GM23248 (cell line): ENCODE measurements at regions not wholly inside any gene's neighbourhood (a gene's known extent, or its start where the extent isn't known, plus 50 kb on each side); places are given as distances from the start of the nearest gene placed in this dataset.

Experiments
- DNase-seq: peaks from one replicate; pipeline ENCODE4 v3.0.0-alpha.2; 2015
- H2AFZ ChIP-seq: fragments of 200-600 bp; sonication (generic); 2 replicates; pipeline ENCODE4 v1.6.1; 2016; ENCODE audit warnings: antibody characterized with exemption
- H3F3A ChIP-seq: fragments of 200-600 bp; sonication (generic); 2 replicates; pipeline ENCODE4 v1.6.1; 2016; ENCODE audit warnings: mild to moderate bottlenecking, antibody characterized with exemption, mixed run types; ENCODE audit not compliant: insufficient read depth
- H3K27ac ChIP-seq: fragments of 200-600 bp; sonication (generic); 2 replicates; pipeline ENCODE4 v1.5.1; 2016; ENCODE audit warnings: mild to moderate bottlenecking
- H3K27me3 ChIP-seq: fragments of 200-600 bp; sonication (generic); replicated peaks from 2 replicates; pipeline ENCODE4 v1.6.1; 2016; ENCODE audit warnings: mild to moderate bottlenecking; ENCODE audit not compliant: insufficient read depth
- H3K36me3 ChIP-seq: fragments of 200-600 bp; sonication (generic); 2 replicates; pipeline ENCODE4 v1.6.1; 2016; ENCODE audit warnings: low read depth, mild to moderate bottlenecking
- H3K4me1 ChIP-seq: fragments of 200-600 bp; sonication (generic); 2 replicates; pipeline ENCODE4 v1.6.1; 2016; ENCODE audit warnings: mild to moderate bottlenecking; ENCODE audit not compliant: insufficient read depth
- H3K4me2 ChIP-seq: fragments of 200-600 bp; sonication (generic); one replicate; pipeline ENCODE4 v1.6.1; 2016; ENCODE audit warnings: mild to moderate bottlenecking; ENCODE audit not compliant: unreplicated experiment
- H3K4me3 ChIP-seq: fragments of 200-600 bp; sonication (generic); 2 replicates; pipeline ENCODE4 v1.5.1; 2016; ENCODE audit warnings: mild to moderate bottlenecking
- H3K79me2 ChIP-seq: fragments of 200-600 bp; sonication (generic); 2 replicates; pipeline ENCODE4 v1.6.1; 2016; ENCODE audit warnings: mild to moderate bottlenecking; ENCODE audit not compliant: insufficient read depth
- H3K9ac ChIP-seq: fragments of 200-600 bp; sonication (generic); 2 replicates; pipeline ENCODE4 v1.6.1; 2016; ENCODE audit warnings: mild to moderate bottlenecking
- H3K9me2 ChIP-seq: fragments of 200-600 bp; sonication (generic); 2 replicates; pipeline ENCODE4 v1.6.1; 2016; ENCODE audit warnings: mixed run types, mild to moderate bottlenecking, moderate library complexity; ENCODE audit not compliant: insufficient read depth
- H3K9me3 ChIP-seq: fragments of 200-600 bp; sonication (generic); one replicate; pipeline ENCODE4 v1.6.1; 2017; ENCODE audit warnings: low read depth
- H4K20me1 ChIP-seq: fragments of 200-600 bp; sonication (generic); 2 replicates; pipeline ENCODE4 v1.6.0; 2016; ENCODE audit not compliant: insufficient read depth
- EZH2 ChIP-seq: fragments of 200-600 bp; sonication (generic); IDR thresholded peaks from 2 replicates; pipeline ENCODE4 v1.6.1; 2018; ENCODE audit warnings: antibody characterized with exemption, mild to moderate bottlenecking; ENCODE audit not compliant: insufficient read depth, poor library complexity, severe bottlenecking
- EZH2phosphoT487 ChIP-seq: fragments of 200-600 bp; sonication (generic); IDR thresholded peaks from 2 replicates; pipeline ENCODE4 v1.6.1; 2018; ENCODE audit warnings: antibody characterized with exemption, moderate library complexity, mild to moderate bottlenecking, low read depth; ENCODE audit not compliant: insufficient read depth
- WGBS, 2 experiments: methylation state at CpG; one replicate each; pipeline ENCODE4 v1.1.6; 2015 to 2017; ENCODE audit warnings: low lambda C conversion rate in 2 of 2, low coverage in 1 of 2; ENCODE audit errors: missing lambda C conversion rate in 2 of 2; 5-methylcytosine and 5-hydroxymethylcytosine counted together
- in situ Hi-C: fragments of 300-500 bp; cut with MboI; formaldehyde crosslinking; loops from 2 replicates; pipeline ENCODE4 v1.15.0; 2020

GRCh38 chr17:22464041-22464440 is 771.7 kb downstream of the KCNJ18 start:
- Histone ChIP-seq H3K9me3 (no peaks in the 10 kb centered on the region), H2AFZ (no peak overlapping the region), H3K9me2 (no peaks in the 10 kb centered on the region), H3F3A (no peaks in the 10 kb centered on the region), H3K9ac (no peak overlapping the region), H3K4me2 (no peak overlapping the region), H3K27me3 (no peaks in the 10 kb centered on the region), H3K4me3 (no peak overlapping the region), H3K36me3 (no peaks in the 10 kb centered on the region), H3K4me1 (no peaks in the 10 kb centered on the region), H4K20me1 (no peaks in the 10 kb centered on the region), H3K27ac (no peak overlapping the region), H3K79me2 (no peaks in the 10 kb centered on the region)
- in situ Hi-C loops, result no loop called here
- 18 to 31% methylated on average over 6 of the region's 6 CpGs for WGBS, 2 experiments
- DNase-seq, result no peak
- no peak for TF ChIP-seq EZH2
- TF ChIP-seq EZH2phosphoT487, result no peak

DNA sequence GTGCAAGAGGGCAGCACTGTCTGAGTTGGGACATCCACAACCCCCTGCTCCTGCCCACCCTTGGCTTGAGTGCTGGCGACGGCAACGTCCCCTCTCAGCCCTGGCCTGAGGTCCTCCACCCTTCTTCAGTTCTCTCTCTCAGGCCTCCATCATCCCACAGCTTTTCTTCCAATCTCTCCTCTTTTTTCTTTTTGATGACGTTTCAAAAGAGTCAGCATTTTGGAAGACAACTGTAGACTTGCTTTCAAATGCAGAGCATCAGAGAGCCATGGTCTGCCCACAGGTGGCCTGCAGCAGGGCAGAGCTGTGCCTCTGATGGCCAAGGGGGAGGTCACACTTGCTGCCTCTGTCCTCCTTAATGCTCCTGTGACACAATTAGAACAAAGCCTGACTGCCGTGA is 775.4 kb downstream of the KCNJ18 start:
- no peaks in the 10 kb centered on the region for H3K79me2 ChIP-seq
- TF ChIP-seq EZH2phosphoT487 (no peak), EZH2 (no peak)
- H4K20me1 ChIP-seq, result no peaks in the 10 kb centered on the region
- no peaks in the 10 kb centered on the region for H3F3A ChIP-seq
- 27 to 40% methylated on average over 5 of the region's 5 CpGs for WGBS, 2 experiments
- H3K9me3 ChIP-seq, result no peaks in the 10 kb centered on the region
- no peak for DNase-seq
- no peak overlapping the region for H3K4me2 ChIP-seq
- in situ Hi-C loops, result no loop called here
- no peaks in the 10 kb centered on the region for H3K27me3 ChIP-seq
- H3K9ac ChIP-seq, result no peak overlapping the region
- no peaks in the 10 kb centered on the region for H3K36me3 ChIP-seq
- H3K4me1 ChIP-seq, result no peaks in the 10 kb centered on the region
- no peak overlapping the region for H2AFZ ChIP-seq
- no peak overlapping the region for H3K27ac ChIP-seq
- H3K4me3 ChIP-seq, result no peak overlapping the region
- H3K9me2 ChIP-seq, result no peaks in the 10 kb centered on the region

DNA sequence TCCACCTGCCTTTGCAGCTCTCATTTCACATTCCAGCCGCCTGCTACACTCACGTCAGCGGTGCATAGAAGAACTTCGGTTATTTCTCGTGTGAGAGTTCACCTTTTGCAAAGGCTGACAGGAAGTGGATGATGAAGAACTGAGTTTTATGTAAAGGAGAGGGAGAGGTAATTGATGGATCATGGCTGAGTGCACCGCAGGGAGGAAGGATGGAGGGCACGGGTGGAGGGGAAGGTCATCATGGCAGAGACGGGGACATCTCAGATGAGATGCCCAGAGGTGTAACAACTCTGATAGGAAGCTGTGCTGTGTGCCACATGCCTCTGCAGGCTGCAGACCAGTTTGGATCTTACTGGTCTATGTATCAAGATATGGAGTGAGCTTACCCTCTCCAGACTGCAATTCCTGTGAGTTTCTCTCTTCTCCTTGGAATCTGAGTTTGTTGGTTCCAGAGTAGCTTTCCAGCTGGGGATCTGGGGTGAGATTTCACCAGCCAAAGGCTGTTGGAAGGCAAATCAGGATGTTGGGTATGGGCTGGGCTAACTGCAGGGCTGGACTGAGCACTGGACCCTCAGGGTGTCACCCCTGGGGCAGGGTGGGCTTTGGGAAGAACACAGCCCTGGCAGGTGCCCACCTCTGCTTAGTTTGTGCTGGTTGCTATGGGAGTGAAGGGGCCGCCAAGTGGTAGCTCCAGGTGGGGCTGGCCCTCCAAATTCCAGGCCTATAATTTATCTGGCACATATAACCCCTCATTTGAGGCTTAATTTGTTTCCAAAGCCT is 777.0 kb downstream of the KCNJ18 start:
- Histone ChIP-seq H2AFZ (no peak overlapping the region), H3K4me3 (no peak overlapping the region), H3K27me3 (no peaks in the 10 kb centered on the region), H3K9me3 (no peaks in the 10 kb centered on the region), H3K27ac (no peak overlapping the region), H3K79me2 (no peaks in the 10 kb centered on the region), H3K9ac (no peak overlapping the region), H3F3A (no peaks in the 10 kb centered on the region), H4K20me1 (no peaks in the 10 kb centered on the region), H3K4me2 (no peak overlapping the region), H3K36me3 (no peaks in the 10 kb centered on the region), H3K4me1 (no peaks in the 10 kb centered on the region), H3K9me2 (no peaks in the 10 kb centered on the region)
- no peak for TF ChIP-seq EZH2phosphoT487
- TF ChIP-seq EZH2, result no peak
- 41 to 52% methylated on average over 9 of the region's 9 CpGs for WGBS, 2 experiments
- no peak for DNase-seq
- in situ Hi-C loops, result no loop called here

- Histone ChIP-seq H3K4me3 (no peak overlapping the region), H3K9me3 (no peaks in the 10 kb centered on the region), H3F3A (no peaks in the 10 kb centered on the region), H3K79me2 (no peaks in the 10 kb centered on the region), H3K27me3 (no peaks in the 10 kb centered on the region), H3K27ac (no peak overlapping the region), H3K4me1 (no peaks in the 10 kb centered on the region), H3K9me2 (no peaks in the 10 kb centered on the region), H4K20me1 (no peaks in the 10 kb centered on the region), H3K9ac (no peak overlapping the region), H3K4me2 (no peak overlapping the region), H2AFZ (no peak overlapping the region), H3K36me3 (no peaks in the 10 kb centered on the region)
- 20 to 23% methylated on average over 4 of the region's 4 CpGs for WGBS, 2 experiments
- TF ChIP-seq EZH2 (no peak), EZH2phosphoT487 (no peak)
- in situ Hi-C loops, result no loop called here
- no peak for DNase-seq
Observed at GRCh38 chr17:22469941-22470340, 777.6 kb downstream of the KCNJ18 start.
